OCI-LY1 (cell line): ENCODE measurements at regions not wholly inside any gene's neighbourhood (a gene's known extent, or its start where the extent isn't known, plus 50 kb on each side); places are given as distances from the start of the nearest gene placed in this dataset.

ENCODE experiments used
- EZH2 ChIP-seq: fragments of 200-600 bp; sonication (generic), shearing (Covaris generic); IDR thresholded peaks from 2 replicates; pipeline ENCODE4 v1.8.0; 2017; ENCODE audit warnings: borderline replicate concordance, mixed run types, mild to moderate bottlenecking, antibody characterized with exemption, low read length, moderate library complexity, mixed read lengths
- TF ChIP-seq, protein P1 (sequence below): fragments of 200-600 bp; sonication (generic), shearing (Covaris generic); IDR thresholded peaks from 2 replicates; pipeline ENCODE4 v1.5.1; 2017; ENCODE audit warnings: mild to moderate bottlenecking, antibody characterized with exemption, low read length, moderate library complexity, mixed read lengths

GRCh38 chr5:155366096-155366495, 352.5 kb downstream of the KIF4B start:
- TF ChIP-seq, protein P1, sequence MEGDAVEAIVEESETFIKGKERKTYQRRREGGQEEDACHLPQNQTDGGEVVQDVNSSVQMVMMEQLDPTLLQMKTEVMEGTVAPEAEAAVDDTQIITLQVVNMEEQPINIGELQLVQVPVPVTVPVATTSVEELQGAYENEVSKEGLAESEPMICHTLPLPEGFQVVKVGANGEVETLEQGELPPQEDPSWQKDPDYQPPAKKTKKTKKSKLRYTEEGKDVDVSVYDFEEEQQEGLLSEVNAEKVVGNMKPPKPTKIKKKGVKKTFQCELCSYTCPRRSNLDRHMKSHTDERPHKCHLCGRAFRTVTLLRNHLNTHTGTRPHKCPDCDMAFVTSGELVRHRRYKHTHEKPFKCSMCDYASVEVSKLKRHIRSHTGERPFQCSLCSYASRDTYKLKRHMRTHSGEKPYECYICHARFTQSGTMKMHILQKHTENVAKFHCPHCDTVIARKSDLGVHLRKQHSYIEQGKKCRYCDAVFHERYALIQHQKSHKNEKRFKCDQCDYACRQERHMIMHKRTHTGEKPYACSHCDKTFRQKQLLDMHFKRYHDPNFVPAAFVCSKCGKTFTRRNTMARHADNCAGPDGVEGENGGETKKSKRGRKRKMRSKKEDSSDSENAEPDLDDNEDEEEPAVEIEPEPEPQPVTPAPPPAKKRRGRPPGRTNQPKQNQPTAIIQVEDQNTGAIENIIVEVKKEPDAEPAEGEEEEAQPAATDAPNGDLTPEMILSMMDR = no peak
- TF ChIP-seq EZH2 = no peak
